ENCODE measurements at regions not wholly inside any gene's neighbourhood (a gene's known extent, or its start where the extent isn't known, plus 50 kb on each side); places are given as distances from the start of the nearest gene placed in this dataset.

GRCh38 chr5:26535215-26535614 lies 503.2 kb downstream of the CDH9 start:
- TF ChIP-seq CTCF (IDR thresholded peaks at IDR 0.05), result no peak
- TF ChIP-seq POLR2A (IDR thresholded peaks at IDR 0.05), result no peak
